GM12872 (cell line): ENCODE measurements at regions not wholly inside any gene's neighbourhood (a gene's known extent, or its start where the extent isn't known, plus 50 kb on each side); places are given as distances from the start of the nearest gene placed in this dataset.

ENCODE experiments used
- CTCF ChIP-seq: IDR thresholded peaks from 3 replicates; pipeline ENCODE4 v1.5.1; 2011; ENCODE audit warnings: low read depth, mild to moderate bottlenecking, low read length, moderate library complexity; ENCODE audit not compliant: insufficient read depth

- TF ChIP-seq CTCF = no peak
Measured at GRCh38 chr12:67543021-67543770, 105.3 kb upstream of the DYRK2 start.

- no peak for TF ChIP-seq CTCF
Measured at GRCh38 chr12:67545298-67545697, 103.2 kb upstream of the DYRK2 start.

GRCh38 chr12:67546746-67547145, 101.8 kb upstream of the DYRK2 start:
- TF ChIP-seq CTCF = no peak

- TF ChIP-seq CTCF = no peak
Measured at GRCh38 chr12:67558775-67559174, 89.8 kb upstream of the DYRK2 start.

- TF ChIP-seq CTCF = no peak
Measured at GRCh38 chr12:67559751-67560150, 88.8 kb upstream of the DYRK2 start.

- no peak for TF ChIP-seq CTCF
Measured at GRCh38 chr12:67562513-67563287, 85.8 kb upstream of the DYRK2 start.

GRCh38 chr12:67568055-67568454, 80.5 kb upstream of the DYRK2 start:
- TF ChIP-seq CTCF = no peak
